SW480 (cell line): ENCODE measurements at regions not wholly inside any gene's neighbourhood (a gene's known extent, or its start where the extent isn't known, plus 50 kb on each side); places are given as distances from the start of the nearest gene placed in this dataset.
"Not testable (repeated sequence)": the region's sequence is repeated elsewhere in the genome, so short reads cannot be mapped to it uniquely, and the experiment has no call there.

Experiments used
- DNase-seq: peaks from one replicate; pipeline ENCODE4 v3.0.0-alpha.2; 2016; ENCODE audit warnings: low spot score

GRCh38 chr15:44817797-44818196 is 81.5 kb downstream of the TRIM69 start:
- DNase-seq, result not testable (repeated sequence)

- not testable (repeated sequence) for DNase-seq
Measured at GRCh38 chr15:44819331-44819987, 83.1 kb downstream of the TRIM69 start.

- not testable (repeated sequence) for DNase-seq
Measured at GRCh38 chr15:44820535-44820934, 84.2 kb downstream of the TRIM69 start.

- not testable (repeated sequence) for DNase-seq
Measured at GRCh38 chr15:44820967-44821366, 84.6 kb downstream of the TRIM69 start.

GRCh38 chr15:44824277-44825145 is 88.2 kb downstream of the TRIM69 start:
- not testable (repeated sequence) for DNase-seq

GRCh38 chr15:44826583-44826982 is 90.3 kb downstream of the TRIM69 start:
- not testable (repeated sequence) for DNase-seq

- not testable (repeated sequence) for DNase-seq
Measured at GRCh38 chr15:44828229-44828914, 92.0 kb downstream of the TRIM69 start.

- DNase-seq, result not testable (repeated sequence)
Measured at GRCh38 chr15:44829150-44829549, 92.8 kb downstream of the TRIM69 start.

GRCh38 chr15:44830692-44831408 is 94.5 kb downstream of the TRIM69 start:
- DNase-seq, result peak; percentile 41

- not testable (repeated sequence) for DNase-seq
Measured at GRCh38 chr15:44831409-44831741, 95.0 kb downstream of the TRIM69 start.

GRCh38 chr15:44832133-44832532 is 95.8 kb downstream of the TRIM69 start:
- not testable (repeated sequence) for DNase-seq

GRCh38 chr15:44833081-44833480 is 96.8 kb downstream of the TRIM69 start:
- not testable (repeated sequence) for DNase-seq

GRCh38 chr15:44833761-44834160 is 97.4 kb downstream of the TRIM69 start:
- DNase-seq, result not testable (repeated sequence)

- DNase-seq, result not testable (repeated sequence)
Measured at GRCh38 chr15:44835082-44835481, 98.8 kb downstream of the TRIM69 start.

- peak; percentile 93 for DNase-seq
Measured at GRCh38 chr15:44836094-44836493, 99.8 kb downstream of the TRIM69 start.

- peak; percentile 36 for DNase-seq
Measured at GRCh38 chr15:44838929-44839328, 102.6 kb downstream of the TRIM69 start.

- not testable (repeated sequence) for DNase-seq
Measured at GRCh38 chr15:44841762-44842161, 105.4 kb downstream of the TRIM69 start.

- not testable (repeated sequence) for DNase-seq
Measured at GRCh38 chr15:44842883-44843282, 106.6 kb downstream of the TRIM69 start.

- DNase-seq, result not testable (repeated sequence)
Measured at GRCh38 chr15:44844936-44845335, 108.6 kb downstream of the TRIM69 start.

- not testable (repeated sequence) for DNase-seq
Measured at GRCh38 chr15:44846156-44846555, 109.8 kb downstream of the TRIM69 start.

- DNase-seq, result not testable (repeated sequence)
Measured at GRCh38 chr15:44847555-44847954, 108.9 kb upstream of the TERB2 start.

GRCh38 chr15:44848859-44849258 is 107.6 kb upstream of the TERB2 start:
- DNase-seq, result not testable (repeated sequence)
